HG02610 (cell line): ENCODE measurements at regions not wholly inside any gene's neighbourhood (a gene's known extent, or its start where the extent isn't known, plus 50 kb on each side); places are given as distances from the start of the nearest gene placed in this dataset.
"Not testable (repeated sequence)": the region's sequence is repeated elsewhere in the genome, so short reads cannot be mapped to it uniquely, and the experiment has no call there.

Experiments
- ATAC-seq: cut with Tn5 transposase; IDR thresholded peaks from one replicate; pipeline ENCODE4 v1.9.1; 2021; ENCODE audit warnings: mild to moderate bottlenecking, moderate library complexity; ENCODE audit not compliant: unreplicated experiment

DNA sequence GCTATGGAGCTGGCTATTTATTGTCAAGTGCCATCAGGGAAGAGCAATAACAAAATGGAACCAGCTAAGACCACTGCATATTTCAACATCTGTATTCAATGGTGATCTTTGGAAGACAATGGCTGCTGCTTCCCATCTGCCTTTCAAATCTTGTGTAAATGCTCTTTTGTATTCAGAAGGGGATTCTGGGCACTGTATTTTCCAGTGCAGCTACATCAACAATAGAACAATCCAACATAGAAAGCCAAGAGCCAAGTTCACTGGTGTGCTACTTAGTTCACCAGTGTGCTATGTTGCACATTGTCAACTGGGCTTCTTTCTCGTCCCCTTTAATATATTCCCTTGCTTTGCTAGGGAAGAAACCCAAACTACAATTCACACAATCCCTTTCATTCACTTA is 128.8 kb upstream of the OR4E1 start:
- ATAC-seq, result no peak

DNA sequence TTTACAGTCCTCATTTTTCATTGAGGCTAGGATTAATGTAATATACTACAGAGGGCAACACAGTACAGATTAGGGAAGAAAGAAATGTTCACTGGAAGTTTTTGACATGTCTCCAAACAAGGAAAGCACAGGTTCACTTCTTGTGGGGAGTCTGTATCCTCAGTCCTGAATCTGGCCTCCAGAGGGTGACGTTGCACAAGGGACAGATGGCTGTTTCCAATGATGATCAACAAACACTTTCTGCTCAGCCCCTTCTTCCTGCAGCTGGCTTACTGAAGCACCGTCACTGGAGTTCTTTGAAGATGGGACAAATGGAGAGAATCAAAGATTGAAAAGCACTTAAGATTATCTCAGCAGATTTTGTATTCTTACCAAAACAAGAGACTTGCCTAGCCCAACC is 123.3 kb upstream of the OR4E1 start:
- no peak for ATAC-seq

DNA sequence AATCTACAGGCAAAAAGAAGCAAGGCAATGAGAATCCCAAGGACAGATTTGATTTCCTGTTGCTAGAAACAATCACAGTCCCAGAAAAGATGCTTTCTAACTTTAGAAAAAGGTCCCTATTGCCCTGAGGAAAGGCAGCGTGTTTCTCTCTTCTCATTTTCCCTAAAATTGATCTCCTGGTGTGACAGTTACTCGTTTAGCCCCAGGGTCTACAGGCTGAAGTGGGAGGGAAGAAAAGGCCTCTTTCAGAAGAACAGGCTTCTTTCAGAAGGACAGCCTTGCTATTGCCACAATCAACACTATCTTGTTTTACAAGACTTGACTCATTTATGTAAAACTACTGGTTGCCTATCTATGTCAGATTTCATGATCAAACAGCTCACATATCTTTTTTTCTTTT is 121.8 kb upstream of the OR4E1 start:
- ATAC-seq, result no peak

DNA sequence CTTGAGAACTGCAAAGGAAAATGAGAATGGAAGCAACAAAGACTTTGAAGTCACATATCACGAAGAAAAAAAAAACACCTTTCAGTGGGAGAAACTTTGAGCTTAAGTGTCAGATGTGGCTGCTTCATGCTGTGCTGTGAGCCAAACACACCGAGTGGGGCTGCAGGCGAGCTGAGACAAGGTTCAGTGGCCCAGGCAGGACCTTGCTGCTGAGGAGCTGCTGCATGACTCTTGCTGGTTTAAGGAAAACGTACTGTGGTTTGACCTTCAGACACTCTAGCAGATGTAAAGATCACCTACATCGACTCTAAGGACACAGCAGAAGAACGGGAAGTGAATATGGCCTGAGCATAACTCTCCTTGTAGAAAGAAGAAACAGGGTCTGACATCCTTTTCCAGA is 118.1 kb upstream of the OR4E1 start:
- ATAC-seq, result no peak

DNA sequence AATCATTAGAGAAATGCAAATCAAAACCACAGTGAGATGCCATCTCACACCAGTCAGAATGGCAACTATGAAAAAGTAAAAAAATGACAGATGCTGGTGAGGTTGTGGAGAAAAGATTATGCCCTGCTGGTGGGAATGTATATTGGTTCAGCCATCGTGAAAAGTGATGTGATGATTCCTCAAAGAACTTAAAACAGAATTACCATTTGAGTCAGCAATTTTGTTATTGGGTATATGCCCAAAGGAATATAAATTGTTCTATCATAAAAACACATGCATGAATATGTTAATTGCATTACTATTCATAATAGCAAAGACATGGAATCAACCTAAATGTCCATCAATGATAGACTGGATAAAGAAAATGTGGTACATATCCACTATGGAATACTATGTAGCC is 115.1 kb upstream of the OR4E1 start:
- not testable (repeated sequence) for ATAC-seq

DNA sequence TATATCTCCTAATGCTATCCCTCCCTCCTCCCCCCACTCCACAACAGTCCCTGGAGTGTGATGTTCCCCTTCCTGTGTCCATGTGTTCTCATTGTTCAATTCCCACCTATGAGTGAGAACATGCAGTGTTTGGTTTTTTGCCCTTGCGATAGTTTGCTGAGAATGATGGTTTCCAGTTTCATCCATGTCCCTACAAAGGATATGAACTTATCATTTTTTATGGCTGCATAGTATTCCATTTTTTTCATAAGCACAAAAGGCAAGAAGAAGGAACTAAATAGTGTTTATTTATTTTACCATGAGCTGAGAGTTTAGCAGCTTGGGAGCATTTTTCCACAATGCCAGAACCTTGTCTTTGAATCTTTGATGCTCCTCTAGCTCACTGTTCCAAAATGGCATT is 113.6 kb upstream of the OR4E1 start:
- ATAC-seq, result not testable (repeated sequence)

DNA sequence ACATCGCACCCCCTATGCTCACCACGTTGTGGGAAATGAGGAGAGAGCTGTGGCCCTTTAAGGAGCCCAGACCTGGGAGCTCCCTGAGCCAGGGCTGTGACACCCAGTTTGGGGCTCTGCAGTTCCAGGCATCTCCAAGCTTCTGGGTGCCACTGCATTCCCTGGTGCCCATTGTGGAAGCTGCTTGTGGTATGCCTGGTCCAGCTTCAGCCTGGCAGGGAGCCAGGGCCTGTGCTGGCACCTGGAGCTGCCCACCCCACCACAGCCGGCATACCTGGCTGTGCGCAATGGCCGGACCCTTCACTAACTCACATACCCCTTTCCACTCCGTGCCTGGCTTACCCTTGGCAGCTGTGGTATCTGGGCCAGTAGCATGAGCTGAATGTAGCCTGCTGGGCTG is 107.9 kb upstream of the OR4E1 start:
- ATAC-seq, result no peak

DNA sequence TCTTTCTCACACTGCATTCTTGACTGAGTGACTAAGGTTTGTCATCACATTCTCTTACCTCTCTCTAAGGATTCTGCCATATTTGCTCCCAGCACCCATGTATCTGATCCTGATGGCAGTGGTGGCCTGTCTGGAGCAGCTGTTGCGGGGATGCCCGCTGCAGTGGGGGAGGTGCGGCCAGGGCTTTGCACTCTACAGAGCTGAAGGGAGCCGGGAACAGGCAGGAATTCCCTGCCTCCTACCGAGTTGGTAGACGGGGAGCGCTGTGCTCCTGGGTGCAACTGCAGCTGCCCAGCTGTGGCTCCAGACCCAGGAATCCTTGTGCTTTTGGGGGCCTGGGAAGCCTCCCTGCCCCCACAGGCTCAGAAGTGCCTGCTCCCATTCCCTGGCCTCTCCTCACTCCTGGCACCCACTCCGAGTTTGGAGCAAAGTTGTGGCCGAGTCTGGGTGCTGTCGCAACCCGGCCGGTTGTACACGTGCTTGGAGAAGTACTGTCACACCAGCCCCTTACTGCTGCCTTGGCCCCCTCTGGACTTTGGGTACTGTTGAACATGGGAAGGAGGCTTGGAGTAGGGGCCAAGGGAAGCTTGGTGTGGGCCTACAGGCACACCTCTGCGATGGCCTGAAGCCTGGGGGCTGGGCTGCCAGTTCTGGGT is 106.9 kb upstream of the OR4E1 start:
- no peak for ATAC-seq

DNA sequence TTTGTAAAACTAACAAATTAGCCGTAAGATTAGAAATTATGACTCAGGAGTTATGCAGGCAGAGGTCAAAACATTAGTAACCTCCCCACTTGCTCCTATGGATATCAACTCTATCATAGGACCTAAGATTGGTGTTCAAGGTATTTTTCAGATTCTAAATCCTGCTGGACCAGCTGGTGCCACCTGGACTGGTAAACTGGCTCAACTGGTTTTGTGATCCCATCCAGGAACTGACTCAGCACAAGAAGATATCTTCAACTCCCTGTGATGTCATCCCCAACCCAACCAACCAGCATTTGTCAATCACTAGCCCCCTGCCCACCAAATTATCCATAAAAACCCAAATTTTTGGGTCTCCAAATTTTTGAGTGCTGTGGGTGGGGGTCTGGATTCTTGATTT is 98.1 kb upstream of the OR4E1 start:
- no peak for ATAC-seq

DNA sequence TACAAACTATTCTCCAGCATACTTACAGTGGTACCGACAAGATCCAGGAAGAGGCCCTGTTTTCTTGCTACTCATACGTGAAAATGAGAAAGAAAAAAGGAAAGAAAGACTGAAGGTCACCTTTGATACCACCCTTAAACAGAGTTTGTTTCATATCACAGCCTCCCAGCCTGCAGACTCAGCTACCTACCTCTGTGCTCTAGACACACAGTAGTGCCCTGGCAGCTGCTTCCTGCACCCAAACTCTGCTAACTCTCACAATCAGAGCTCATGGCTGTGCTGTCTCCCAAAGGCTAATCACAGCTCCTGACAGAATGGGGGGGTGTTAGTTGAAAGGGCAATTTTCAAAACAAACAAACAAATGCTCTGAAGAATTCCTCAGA is 95.2 kb upstream of the OR4E1 start:
- ATAC-seq, result no peak

DNA sequence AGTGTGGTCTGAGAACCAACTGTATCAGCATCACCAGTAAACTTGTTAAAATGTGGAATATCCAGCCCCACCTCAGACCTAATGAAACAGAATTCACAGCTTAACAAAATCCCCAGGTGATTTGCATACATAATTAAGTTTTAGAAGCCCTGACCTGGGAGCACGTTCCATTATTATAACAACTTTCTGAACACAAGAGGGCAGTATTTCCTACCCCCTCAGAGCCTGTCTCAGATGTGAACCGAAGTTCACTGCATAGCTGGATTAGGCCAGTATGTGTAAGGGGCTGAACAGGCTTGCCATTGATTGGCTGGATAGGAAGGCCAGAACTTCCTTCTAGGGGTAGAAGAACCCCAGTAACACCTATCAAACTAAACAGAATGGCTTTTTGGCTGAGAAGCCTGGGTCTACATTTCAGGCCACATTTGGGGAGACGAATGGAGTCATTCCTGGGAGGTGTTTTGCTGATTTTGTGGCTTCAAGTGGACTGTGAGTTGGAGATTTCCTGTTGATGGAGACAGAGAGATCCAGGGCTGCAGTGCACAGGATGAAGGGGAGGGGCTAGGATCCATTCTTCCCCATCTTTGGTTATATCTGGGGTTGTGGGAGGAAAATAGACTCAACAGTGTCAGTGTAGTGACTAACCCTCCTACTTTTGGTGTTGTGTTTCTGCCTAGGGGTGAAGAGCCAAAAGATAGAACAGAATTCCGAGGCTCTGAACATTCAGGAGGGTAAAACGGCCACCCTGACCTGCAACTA is 94.7 kb upstream of the OR4E1 start:
- no peak for ATAC-seq

DNA sequence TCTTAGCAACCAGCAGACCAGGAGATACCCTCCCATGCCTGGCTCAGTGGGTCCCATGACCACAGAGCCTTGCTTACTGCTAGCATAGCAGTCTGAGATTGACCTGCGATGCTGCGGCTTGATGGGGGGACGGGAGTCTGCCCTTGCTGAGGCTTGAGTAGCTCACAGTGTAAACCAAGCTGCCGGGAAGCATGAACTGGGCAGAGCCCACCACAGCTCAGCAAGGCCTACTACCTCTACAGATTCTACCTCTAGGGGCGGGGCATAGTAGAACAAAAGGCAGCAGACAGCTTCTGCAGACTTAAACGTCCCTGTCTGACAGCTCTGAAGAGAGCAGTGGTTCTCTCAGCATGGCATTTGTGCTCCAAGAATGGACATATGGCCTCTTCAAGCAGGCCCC is 86.7 kb upstream of the OR4E1 start:
- ATAC-seq, result not testable (repeated sequence)

DNA sequence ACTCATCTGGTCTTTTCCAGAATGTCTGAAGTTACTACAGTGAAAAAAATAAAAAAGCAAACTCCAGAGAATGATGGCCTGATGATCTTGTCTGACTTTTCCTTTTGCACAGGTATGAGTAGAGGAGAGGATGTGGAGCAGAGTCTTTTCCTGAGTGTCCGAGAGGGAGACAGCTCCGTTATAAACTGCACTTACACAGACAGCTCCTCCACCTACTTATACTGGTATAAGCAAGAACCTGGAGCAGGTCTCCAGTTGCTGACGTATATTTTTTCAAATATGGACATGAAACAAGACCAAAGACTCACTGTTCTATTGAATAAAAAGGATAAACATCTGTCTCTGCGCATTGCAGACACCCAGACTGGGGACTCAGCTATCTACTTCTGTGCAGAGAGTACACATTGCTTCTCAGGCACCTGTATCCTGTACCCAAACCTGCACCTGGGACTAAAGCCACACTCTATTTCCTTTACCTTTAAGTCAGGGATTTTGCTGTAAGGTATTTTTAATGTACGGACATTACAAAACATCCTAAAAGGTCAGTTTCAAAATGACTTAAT is 75.8 kb upstream of the OR4E1 start:
- no peak for ATAC-seq

DNA sequence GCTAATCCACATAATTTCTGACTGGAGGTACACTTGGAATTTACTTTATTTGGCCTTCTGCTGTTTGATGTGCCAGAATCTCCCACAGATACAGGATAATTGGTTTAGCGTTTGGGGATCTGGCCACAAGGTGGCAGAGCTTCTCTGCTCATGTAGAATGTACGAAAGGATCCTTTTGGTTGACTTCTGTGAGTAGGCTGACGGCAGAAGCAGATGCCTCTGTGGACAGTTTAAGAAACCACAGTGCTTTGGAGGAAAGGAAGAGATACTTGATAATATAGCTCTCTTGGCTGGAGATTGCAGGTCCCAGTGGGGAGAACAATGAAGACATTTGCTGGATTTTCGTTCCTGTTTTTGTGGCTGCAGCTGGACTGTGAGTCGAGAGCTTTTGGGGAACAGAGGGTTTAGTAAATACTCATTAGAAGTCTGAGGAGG is 75.3 kb upstream of the OR4E1 start:
- ATAC-seq, result peak; percentile 55

DNA sequence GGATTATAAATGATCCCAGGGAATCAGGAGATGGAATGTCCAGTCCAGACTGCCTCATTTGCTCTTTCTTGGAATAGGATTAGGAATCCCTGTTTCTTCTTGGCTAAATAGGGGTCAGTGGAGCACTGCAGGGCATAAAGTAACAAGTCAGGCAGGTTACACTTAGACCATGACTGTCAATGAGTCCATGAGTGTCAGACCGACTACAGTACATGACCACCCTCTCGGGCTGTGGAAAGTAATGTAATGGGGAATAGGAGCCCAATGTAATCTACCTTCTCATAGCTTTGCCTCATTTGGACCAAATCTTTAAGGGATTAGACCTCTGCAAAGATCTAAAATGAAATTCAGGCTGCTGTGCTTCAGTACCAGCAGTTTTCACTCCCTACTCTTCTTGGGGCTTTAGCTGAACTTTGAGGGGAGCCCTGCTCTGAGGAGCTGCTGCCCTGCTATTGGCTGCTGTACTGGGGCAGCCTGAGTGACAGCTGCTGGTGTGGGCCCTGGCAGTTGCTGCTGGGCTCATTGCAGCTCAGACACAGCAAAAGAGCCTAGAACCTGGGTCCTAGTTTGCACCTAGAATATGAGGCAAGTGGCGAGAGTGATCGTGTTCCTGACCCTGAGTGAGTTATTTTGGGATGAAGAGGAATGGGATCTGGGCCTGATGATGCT is 62.2 kb upstream of the OR4E1 start:
- no peak for ATAC-seq

DNA sequence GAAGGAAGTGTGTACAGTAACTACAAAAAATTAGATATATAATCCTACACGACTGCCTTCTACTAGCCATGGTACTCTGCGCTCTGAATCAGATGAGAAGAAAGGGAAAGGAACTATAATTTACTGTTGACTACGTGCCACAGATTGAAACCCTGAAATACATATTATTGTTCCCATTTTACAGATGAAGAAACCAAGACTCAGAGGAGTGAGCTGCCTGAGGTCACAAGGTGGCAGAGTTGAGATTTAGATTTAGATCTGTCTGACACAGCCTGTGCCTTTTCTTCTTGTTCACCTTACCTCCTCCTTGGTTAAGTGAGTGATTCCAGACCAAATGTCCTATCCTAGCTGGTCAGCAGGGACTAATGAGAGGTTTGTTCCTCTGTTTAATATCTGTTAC is 61.6 kb upstream of the OR4E1 start:
- no peak for ATAC-seq

DNA sequence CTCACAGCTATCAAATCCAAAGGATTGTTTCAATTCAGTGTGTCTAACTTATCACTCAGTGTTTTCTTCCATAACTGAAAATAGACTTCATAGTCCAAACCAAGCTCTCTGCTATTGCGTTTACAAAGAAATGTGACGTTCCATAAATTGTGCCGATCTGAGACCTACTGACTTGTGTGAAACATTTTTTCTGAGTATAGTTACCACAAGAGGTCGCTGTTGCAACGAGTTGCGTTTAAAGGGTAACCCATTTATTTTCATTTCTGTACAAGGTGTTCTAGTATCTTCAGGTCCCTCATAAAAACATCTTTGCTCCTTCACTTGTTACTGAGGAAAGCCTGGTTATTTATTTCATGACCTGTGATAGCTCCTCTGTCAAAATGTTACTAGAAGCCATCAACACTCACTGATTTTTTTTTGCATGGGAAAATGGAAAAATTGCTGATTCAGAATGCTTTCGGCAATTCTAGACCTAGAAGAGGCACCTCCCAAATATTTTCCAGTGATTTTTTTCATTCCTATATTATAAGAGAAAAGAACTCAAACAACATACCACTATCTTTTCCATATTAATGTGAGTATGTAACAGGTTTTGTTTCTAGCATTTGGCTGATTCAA is 60.9 kb upstream of the OR4E1 start:
- ATAC-seq, result no peak

DNA sequence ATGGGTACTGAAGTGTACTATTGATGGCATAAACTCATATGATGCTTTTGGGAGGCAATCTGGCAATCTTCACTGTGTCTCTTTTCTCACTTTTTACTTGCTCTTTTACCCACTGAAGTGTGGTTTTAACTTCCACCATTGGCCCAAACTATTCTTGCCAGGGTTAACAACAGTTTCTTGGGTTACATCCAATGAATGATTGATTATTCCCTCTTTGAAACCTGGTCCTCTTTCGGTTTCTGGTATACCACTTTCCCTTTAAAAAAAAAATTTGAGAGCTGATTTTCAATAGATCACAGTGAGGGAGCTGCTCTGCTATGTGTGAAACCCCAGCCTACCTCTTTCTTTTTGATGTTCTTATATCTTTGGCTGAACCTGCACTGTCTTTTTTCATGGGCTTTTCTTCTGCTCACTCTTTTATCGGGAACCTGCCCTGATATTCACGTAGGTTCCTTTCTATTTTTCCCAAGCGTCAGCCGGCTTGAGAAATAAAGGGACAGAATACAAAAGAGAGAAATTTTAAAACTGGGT is 56.1 kb upstream of the OR4E1 start:
- no peak for ATAC-seq

DNA sequence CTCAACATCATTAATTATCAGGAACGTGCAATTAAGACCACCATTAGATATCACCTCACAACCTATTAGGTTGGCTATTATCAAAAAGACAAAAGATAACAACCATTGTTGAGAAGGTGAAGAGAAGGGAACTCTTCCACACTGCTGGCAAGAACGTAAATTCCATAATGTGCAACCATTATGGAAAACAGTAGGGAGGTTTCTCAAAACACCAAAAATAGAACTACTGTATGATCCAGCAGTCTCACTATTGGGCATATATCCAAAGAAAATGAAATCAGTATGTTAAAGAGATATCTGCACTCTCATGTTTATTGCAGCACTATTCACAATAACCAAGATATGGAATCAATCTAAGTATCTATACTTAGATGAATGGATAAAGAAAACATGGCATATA is 51.6 kb upstream of the OR4E1 start:
- ATAC-seq, result no peak

DNA sequence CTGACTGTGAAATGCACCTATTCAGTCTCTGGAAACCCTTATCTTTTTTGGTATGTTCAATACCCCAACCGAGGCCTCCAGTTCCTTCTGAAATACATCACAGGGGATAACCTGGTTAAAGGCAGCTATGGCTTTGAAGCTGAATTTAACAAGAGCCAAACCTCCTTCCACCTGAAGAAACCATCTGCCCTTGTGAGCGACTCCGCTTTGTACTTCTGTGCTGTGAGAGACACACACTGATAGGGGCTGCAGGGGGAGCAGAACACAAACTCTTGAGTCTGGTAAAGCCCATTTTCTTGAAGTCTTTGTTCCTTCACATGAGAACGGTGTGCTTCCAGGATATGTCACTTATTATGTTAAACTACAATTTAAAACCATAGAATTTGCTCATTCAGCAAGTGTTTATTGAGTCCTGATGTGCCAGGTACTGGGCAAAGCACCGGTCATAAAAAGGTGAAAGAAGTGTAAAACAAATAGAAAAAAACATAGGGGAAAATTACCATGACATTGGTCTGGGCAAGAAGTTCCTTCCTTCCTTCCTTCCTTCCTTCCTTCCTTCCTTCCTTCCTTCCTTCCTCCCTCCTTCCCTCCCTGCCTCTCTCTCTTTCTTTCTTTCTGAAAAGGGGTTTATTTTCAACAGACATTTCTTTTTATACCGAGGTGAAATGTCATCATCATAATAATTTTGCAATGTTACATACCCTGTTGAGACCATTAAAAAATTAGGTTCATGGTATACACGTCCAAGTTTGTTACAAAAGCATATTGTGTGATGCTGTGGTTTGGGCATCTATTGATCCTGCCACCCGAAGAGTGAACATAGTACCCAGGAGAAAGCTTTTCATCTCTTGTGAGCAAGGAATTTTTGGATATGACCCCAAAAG is 50.7 kb upstream of the OR4E1 start:
- ATAC-seq, result no peak
